Stimulated activated naive B cell treated with anti-CD40 and anti-IgM and Interleukin-4, amounts not matched to agents 10 μg/mL and 1 μg/mL and 100 μg/mL, for 72 hours (primary cell): ENCODE measurements at regions not wholly inside any gene's neighbourhood (a gene's known extent, or its start where the extent isn't known, plus 50 kb on each side); places are given as distances from the start of the nearest gene placed in this dataset.
"Not testable (repeated sequence)": the region's sequence is repeated elsewhere in the genome, so short reads cannot be mapped to it uniquely, and the experiment has no call there.

ENCODE experiments used
- ATAC-seq, 2 donors: fragments of 150-1000 bp; cut with Tn5 transposase; replicated peaks; 2 replicates each; pipeline ENCODE4 v1.10.0; 2021; ENCODE audit warnings: moderate library complexity in 1 of 2
- DNase-seq: peaks from one replicate; pipeline ENCODE4 v3.0.0; 2021
- H3K27ac Mint-ChIP-seq: one replicate; pipeline ENCODE4 v1.8.0; 2022; ENCODE audit warnings: mild to moderate bottlenecking, mixed read lengths
- H3K27me3 Mint-ChIP-seq, 2 donors: one replicate each; pipeline ENCODE4 v1.8.0; 2022; ENCODE audit warnings: mixed read lengths in 2 of 2
- H3K36me3 Mint-ChIP-seq, 2 donors: one replicate each; pipeline ENCODE4 v1.8.0; 2022; ENCODE audit warnings: mixed read lengths in 2 of 2, mild to moderate bottlenecking in 1 of 2
- H3K4me1 Mint-ChIP-seq, 2 donors: one replicate each; pipeline ENCODE4 v1.8.0; 2022; ENCODE audit warnings: mixed read lengths in 2 of 2, mild to moderate bottlenecking in 1 of 2
- H3K4me3 Mint-ChIP-seq, 2 donors: one replicate each; pipeline ENCODE4 v1.8.0; 2022; ENCODE audit warnings: mild to moderate bottlenecking in 2 of 2, mixed read lengths in 2 of 2, moderate library complexity in 1 of 2
- H3K9me3 Mint-ChIP-seq, 2 donors: one replicate each; pipeline ENCODE4 v1.8.0; 2022; ENCODE audit warnings: mixed read lengths in 2 of 2, mild to moderate bottlenecking in 1 of 2

DNA sequence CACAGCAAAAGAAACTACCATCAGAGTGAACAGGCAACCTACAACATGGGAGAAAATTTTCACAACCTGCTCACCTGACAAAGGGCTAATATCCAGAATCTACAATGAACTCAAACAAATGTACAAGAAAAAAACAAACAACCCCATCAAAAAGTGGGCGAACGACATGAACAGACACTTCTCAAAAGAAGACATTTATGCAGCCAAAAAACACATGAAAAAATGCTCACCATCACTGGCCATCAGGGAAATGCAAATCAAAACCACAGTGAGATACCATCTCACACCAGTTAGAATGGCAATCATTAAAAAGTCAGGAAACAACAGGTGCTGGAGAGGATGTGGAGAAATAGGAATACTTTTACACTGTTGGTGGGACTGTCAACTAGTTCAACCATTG is 207.8 kb downstream of the USP6NL start:
- not testable (repeated sequence) for DNase-seq, H3K4me3 Mint-ChIP-seq, H3K27ac Mint-ChIP-seq, ATAC-seq, H3K27me3 Mint-ChIP-seq, H3K36me3 Mint-ChIP-seq
- Mint-ChIP-seq H3K9me3 (peaks cover 9 to 13% of the 10 kb centered on the region in 2 donors), H3K4me1 (peaks cover 41 to 56% of the 10 kb centered on the region in 2 donors)

DNA sequence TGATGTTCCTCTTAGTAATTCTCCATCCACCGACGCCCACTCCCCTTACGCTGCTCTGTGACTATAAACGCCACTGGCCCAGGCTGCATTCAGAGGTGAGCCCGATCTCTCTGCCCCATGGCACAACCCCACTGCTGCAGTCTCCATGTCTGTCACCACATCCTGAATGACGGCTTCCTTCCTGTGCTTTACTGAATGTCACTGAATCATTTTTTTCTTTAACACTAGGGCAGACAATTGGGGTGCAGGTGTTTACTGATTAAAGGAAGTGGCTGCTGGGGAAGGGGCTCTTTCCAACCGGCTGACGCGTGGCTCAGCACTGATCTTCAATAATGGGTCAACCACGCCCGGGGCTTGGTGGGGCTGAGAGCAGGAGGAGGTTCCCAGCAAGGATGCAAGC is 208.3 kb downstream of the USP6NL start:
- Mint-ChIP-seq H3K27ac (peak overlapping the region; percentile 70), H3K4me1 (peaks cover 40 to 56% of the 10 kb centered on the region in 2 donors)
- DNase-seq: peak; percentile 19

DNA sequence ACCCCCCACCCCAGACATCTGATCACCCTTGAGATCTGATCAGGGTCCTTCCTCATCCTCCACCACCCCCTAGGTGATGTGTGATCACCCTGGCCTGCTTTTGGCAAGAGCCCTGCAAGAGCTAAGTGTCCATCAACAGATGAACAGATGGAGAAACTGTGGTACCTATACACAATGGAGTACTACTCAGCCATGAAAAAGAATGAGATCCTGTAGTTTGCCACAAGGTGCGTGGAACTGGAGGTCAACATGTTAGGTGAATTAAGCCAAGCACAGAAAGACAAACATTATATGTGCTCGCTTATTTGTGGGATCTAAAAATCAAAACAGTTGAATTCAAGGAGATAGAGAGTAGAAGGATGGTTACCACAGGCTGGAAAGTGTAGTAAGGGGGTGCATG is 209.1 kb downstream of the USP6NL start:
- H3K9me3 Mint-ChIP-seq: peaks cover 8 to 9% of the 10 kb centered on the region in 2 donors
- H3K27me3 Mint-ChIP-seq: no peaks in the 10 kb centered on the region
- DNase-seq (no peak), ATAC-seq (no peak)
- H3K4me1 Mint-ChIP-seq: peaks cover 33 to 51% of the 10 kb centered on the region in 2 donors
- H3K4me3 Mint-ChIP-seq: no peak overlapping the region
- no peak overlapping the region for H3K27ac Mint-ChIP-seq
- peaks cover 0 to 7% of the 10 kb centered on the region in 2 donors for H3K36me3 Mint-ChIP-seq

More for the DNA sequence above, 208.3 kb downstream of the USP6NL start:
- Mint-ChIP-seq H3K36me3 (peaks cover 0 to 9% of the 10 kb centered on the region in 2 donors), H3K27me3 (no peaks in the 10 kb centered on the region), H3K9me3 (peaks cover 9 to 13% of the 10 kb centered on the region in 2 donors), H3K4me3 (peak overlapping the region; percentile 50 to 69)
- ATAC-seq: peak; percentile 87 to 92

DNA sequence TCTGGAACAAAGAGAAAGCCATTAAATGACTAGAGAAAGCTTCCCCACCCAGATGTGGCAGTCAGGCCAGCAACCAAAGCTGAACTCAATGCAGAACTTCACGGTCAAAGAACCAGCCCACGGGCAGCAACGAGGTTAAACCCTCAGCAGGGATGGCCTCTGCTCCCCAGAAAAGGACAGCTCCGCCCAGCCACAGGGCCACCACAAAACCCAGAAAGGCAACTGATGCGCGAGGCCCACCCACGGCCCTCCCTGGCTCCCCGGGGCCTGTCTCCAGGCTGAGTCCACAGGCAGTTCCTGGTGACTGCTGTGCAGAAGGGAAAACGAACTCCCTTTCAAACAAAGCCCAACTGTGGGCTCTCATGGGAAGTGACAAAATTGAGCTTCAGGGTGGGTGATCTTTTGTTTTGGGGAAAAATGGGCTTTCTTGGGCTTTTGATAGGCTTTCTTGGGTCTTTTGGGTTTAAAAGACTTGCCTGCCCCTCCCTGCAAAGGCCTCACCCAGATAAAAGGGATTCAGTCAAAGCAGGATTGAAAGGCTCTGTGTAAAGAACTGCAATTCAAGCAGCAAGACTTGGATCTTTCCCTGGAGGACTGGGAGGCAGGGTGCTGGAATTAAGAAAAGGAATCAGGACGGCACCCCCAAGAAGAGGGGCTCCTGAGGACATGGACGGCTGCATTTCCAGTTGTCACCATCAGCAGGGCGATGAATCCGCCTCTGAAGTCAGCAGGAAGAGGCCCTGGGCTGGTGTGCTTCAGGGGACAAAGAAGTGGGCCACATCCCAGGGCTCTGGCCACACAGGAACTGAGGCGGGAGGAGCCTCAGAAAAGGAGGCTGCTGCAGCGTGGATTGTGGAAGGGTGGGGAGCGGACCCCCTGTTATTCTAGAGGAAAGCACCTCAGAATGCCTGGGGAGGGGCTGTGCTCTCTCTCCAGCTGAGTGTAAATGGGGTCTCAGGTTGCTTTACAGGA is 209.9 kb downstream of the USP6NL start:
- no peak for DNase-seq
- no peak overlapping the region for H3K4me3 Mint-ChIP-seq
- no peak for ATAC-seq
- H3K27me3 Mint-ChIP-seq: no peaks in the 10 kb centered on the region
- H3K4me1 Mint-ChIP-seq: peaks cover 29 to 42% of the 10 kb centered on the region in 2 donors
- H3K9me3 Mint-ChIP-seq: peaks cover under 1 to 4% of the 10 kb centered on the region in 2 donors
- H3K27ac Mint-ChIP-seq: no peak overlapping the region
- H3K36me3 Mint-ChIP-seq: peaks cover 0 to 1% of the 10 kb centered on the region in 2 donors

DNA sequence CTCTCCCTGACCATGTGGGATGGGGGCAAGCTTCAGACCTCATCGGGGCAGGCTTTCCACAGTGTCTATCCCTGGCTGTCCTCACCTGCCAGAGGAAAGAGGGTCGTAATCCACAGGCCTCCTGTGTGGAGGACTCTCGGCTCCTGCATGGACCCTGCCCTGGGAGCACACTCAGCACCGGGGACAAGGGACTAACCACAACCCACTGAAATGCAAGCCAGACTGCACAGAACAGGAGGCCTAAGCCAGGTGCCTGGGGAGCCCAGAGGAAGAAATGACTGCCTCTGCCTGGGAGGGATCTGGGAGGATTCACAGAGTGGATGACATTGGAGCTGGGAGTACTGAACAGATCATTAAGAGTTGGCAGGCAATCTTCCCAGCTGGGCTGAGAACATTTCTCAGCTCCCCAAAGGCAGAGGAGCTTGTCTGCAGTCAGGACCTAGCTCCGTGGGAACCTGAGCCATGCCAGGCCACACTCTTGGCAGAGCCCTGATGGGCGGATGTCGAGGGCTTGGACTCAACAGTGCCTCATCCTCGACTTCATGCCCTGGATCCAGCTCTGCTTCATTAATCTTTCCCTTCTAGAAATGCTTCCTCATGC is 213.4 kb downstream of the USP6NL start:
- no peak for ATAC-seq
- Mint-ChIP-seq H3K4me3 (no peak overlapping the region), H3K9me3 (no peaks in the 10 kb centered on the region), H3K36me3 (no peaks in the 10 kb centered on the region), H3K27me3 (no peaks in the 10 kb centered on the region), H3K27ac (no peak overlapping the region), H3K4me1 (peaks cover 16 to 21% of the 10 kb centered on the region in 2 donors)
- DNase-seq: no peak

DNA sequence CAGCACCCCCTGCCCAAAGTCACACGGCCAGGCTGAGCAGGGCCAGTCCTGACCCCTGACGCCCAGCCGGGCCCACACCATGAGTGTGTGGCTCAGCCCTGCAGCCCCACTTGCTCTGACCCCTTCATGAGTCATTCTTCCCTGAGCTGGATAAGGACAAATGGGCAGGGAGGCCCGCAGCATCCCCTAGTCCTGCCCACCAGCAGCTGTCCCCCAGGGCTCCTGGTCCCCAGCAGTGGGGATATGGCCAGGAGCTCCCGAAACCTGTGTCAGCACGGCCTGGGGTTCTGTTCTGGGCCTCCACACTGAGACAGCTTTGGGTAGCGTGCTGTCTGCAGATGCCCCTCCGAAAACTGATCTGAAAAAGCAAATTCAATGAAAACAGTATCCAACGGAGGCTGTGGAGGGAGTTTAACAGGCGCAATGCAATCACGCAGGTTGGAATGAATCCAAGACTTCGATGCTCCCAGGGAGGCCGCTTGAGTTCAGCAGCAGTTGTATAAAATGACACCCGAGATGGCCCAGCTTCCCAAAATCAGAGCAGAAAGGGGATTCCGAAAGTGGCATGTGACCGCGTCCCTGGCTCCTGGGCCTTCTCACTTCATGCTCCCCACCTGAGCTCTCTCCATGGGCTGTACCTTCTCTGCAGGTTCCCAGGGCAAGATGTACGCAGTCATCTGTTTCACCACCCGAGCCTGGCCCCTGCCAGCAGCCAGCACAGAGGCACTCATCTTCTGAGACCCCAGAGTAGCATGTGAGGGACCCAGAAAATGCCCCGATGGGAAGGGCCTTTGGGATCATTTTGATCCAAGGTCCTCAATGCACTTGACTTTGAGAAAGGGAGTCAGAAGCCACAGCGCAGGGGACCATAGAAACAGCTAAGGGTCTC is 214.1 kb downstream of the USP6NL start:
- no peaks in the 10 kb centered on the region for H3K9me3 Mint-ChIP-seq
- ATAC-seq (no peak), DNase-seq (no peak)
- no peaks in the 10 kb centered on the region for H3K36me3 Mint-ChIP-seq
- H3K4me1 Mint-ChIP-seq: peaks cover 12 to 15% of the 10 kb centered on the region in 2 donors
- no peak overlapping the region for H3K27ac Mint-ChIP-seq
- no peak overlapping the region for H3K4me3 Mint-ChIP-seq
- no peaks in the 10 kb centered on the region for H3K27me3 Mint-ChIP-seq

DNA sequence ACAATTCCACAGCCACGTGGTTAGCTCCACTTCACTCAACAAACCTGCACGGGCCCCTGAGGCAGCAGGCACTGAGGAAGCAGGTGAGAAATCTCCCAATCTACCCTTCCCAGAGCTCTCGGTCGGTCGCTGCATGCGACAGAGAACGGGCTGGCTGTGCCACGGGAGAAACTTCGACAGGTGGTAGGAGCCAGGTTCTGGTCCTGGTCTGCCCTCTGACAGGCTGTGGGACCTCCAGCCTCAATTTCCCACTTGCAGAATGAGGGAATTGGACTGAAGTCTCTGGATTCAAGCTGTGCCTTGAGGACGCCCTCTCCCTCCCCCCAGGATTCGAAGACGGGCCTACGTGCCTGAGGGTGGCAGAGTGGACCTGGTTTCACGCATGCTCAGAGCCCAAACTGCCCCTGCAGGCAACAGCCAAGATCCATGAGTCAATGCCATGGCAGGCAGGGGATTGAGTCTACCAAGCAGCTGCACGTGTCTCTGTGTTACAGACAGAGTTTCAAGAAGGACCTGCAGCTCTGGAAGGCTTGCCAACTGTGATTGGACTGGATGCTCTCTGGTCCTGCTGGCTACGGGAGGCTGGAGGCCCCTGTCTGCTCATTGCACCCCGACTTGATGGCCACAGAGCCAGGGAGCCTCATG is 215.0 kb downstream of the USP6NL start:
- ATAC-seq (no peak), DNase-seq (no peak)
- Mint-ChIP-seq H3K9me3 (no peaks in the 10 kb centered on the region), H3K27me3 (no peaks in the 10 kb centered on the region), H3K36me3 (no peaks in the 10 kb centered on the region), H3K4me3 (no peak overlapping the region), H3K27ac (no peak overlapping the region), H3K4me1 (peaks cover 5 to 6% of the 10 kb centered on the region in 2 donors)

DNA sequence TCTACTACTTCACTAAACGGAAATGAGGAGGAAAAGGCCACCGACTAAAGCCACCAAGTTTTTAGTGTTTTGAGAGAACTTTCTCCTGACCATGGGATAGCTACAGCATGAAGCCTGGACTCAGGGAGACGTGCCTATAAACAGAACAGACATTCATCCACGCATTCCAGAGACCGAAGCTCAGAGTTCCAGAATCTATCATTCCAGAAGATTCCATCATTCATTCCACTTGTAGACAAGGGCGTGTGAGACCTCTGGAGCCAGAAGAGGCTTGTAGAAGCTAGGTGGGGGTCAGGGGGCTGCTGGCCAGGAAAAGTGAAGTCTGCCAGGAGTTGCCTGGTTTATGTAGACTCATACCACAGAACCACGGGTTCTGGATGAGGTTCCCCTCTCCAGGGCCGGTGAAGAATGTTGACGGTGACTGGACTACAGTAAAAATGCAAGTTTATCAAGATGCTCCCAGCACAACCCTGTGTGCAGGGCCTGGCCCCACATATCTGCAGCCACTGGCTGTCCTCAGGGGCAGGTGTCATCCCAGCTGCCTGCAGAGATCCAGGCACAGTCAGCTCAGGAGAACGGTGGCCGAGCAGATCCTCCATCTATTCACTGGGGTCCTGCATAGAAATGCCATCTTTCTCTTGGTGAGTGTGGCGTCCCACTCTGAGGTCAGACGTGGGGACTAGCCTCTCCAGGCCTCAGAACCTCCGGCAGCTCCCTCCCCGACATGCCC is 215.7 kb downstream of the USP6NL start:
- no peak for ATAC-seq
- Mint-ChIP-seq H3K27ac (no peak overlapping the region), H3K4me1 (no peaks in the 10 kb centered on the region), H3K9me3 (no peaks in the 10 kb centered on the region), H3K4me3 (no peak overlapping the region), H3K27me3 (no peaks in the 10 kb centered on the region), H3K36me3 (no peaks in the 10 kb centered on the region)
- no peak for DNase-seq

DNA sequence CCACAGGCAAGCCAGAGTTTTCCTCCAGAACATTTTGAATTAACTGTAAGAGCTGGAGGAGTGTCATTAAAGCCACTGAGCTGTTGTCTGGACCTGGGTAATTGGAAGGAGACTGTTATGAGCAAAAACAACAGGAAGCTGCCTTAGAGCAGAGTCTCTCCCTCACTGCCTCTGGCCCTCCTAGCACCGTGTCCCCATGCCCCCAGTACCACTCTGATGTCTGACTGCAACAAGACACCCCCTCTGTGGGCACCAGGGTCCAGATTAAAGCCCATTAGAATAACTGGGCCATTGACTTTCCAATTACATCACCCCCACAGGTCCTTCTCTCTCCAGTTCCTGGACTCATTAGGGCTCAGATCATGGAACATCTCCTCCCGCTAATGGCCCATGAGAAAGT is 216.3 kb downstream of the USP6NL start:
- no peaks in the 10 kb centered on the region for H3K36me3 Mint-ChIP-seq
- H3K27me3 Mint-ChIP-seq: no peaks in the 10 kb centered on the region
- no peak overlapping the region for H3K27ac Mint-ChIP-seq
- no peaks in the 10 kb centered on the region for H3K9me3 Mint-ChIP-seq
- DNase-seq: no peak
- no peaks in the 10 kb centered on the region for H3K4me1 Mint-ChIP-seq
- ATAC-seq: no peak
- no peak overlapping the region for H3K4me3 Mint-ChIP-seq

DNA sequence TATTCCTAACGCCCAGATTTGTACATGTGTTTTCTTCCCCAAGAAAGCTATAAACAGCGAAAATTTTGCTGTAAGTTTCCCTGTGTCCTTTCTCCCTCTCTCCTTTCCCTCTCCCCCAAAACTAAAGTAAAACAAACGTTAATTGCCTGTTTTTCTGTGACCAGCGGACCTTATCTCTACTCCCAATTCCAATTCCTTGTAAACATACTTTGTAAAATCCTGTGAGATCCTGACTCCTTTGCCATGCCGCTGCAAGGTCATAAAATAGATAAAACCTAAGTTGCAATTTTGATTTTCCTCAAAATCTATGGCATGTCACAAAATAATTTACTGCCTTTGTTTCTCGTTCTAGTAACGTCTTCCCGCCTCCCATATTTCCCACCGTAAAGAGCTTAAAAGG is 217.6 kb downstream of the USP6NL start:
- Mint-ChIP-seq H3K36me3 (no peaks in the 10 kb centered on the region), H3K4me1 (no peaks in the 10 kb centered on the region), H3K27ac (no peak overlapping the region), H3K9me3 (no peaks in the 10 kb centered on the region), H3K27me3 (peaks cover 0 to 10% of the 10 kb centered on the region in 2 donors), H3K4me3 (no peak overlapping the region)
- DNase-seq: no peak
- ATAC-seq: no peak

DNA sequence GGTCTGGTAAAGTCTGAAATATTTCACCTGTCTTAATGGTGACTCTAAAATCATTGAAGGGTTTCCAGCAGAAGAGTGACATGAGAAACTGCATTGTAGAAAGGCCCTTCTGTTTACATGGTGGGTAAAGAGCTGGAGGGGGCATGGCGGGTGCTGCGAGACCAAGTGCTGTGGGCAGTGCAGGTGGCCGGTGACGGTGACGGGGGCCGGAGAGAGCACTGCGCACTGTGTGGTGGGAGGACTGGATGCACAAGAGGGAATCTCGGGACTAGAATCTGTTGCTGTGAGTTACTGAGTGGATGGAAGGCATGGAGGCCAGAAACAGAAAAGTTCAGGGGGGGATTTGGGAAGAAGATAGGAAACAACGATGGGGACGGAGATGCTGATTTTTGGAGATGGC is 218.7 kb downstream of the USP6NL start:
- H3K27ac Mint-ChIP-seq: no peak overlapping the region
- no peaks in the 10 kb centered on the region for H3K9me3 Mint-ChIP-seq
- H3K36me3 Mint-ChIP-seq: no peaks in the 10 kb centered on the region
- no peaks in the 10 kb centered on the region for H3K4me1 Mint-ChIP-seq
- H3K27me3 Mint-ChIP-seq: peaks cover 0 to 10% of the 10 kb centered on the region in 2 donors
- no peak overlapping the region for H3K4me3 Mint-ChIP-seq
- DNase-seq (no peak), ATAC-seq (no peak)

DNA sequence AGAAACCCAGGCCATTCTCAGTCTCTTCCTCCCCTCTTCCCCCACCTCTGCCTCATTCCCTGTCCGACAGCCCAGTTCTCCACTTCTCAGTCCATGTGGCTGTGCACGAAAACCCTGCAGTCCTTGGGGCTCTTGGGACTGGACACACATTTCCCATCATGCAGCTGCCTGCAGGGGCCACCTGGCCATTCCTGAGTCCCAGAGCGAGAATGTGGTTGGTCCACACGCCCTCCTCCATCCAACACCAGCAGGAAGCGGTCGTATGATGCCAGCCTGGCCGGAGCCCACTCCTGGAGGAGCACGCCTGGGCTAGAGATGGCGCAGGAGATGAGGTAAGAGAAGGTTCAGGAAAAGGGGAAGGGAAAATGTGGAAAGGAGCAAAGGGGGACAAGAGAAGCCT is 222.5 kb downstream of the USP6NL start:
- Mint-ChIP-seq H3K4me3 (no peak overlapping the region), H3K36me3 (no peaks in the 10 kb centered on the region), H3K27ac (no peak overlapping the region), H3K27me3 (peaks cover 0 to 15% of the 10 kb centered on the region in 2 donors), H3K4me1 (peaks cover 10 to 12% of the 10 kb centered on the region in 2 donors), H3K9me3 (peaks cover 4 to 9% of the 10 kb centered on the region in 2 donors)
- DNase-seq (no peak), ATAC-seq (no peak)

DNA sequence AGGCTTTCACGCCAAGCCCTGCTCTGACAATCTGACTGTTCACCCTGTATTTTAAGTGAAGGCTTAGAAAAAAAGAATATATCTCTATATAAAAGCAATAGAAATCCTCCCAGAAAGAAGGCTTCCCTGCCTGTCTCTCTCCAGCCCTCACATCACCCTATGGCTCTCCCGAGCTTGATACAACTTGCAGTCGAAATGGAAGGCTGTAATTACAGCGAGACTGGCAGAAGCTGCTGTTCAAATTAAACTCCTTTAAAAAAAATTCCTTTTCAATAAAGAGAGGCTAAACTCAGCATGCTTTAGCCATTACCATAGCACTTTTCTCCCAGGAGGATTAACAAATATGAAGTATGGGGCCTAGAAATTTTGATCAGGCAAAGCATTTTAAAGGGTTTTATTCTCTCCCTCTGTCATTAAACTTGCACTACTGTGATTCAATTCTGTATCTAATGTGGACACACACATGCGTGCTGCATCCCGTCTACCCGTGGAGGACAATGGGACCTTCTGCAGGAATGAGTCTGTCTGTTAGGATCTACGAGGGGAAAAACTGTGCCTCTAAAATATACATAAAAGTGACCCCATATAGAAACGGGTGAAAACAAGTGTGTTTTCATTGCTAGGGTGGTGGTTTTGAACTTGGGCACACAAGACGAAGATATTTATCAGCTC is 223.8 kb downstream of the USP6NL start:
- Mint-ChIP-seq H3K27ac (no peak overlapping the region), H3K9me3 (peaks cover 4 to 11% of the 10 kb centered on the region in 2 donors), H3K36me3 (no peaks in the 10 kb centered on the region), H3K27me3 (peaks cover 0 to 17% of the 10 kb centered on the region in 2 donors), H3K4me1 (peaks cover 10 to 12% of the 10 kb centered on the region in 2 donors), H3K4me3 (no peak overlapping the region)
- ATAC-seq (no peak), DNase-seq (no peak)
